Natural killer cell (primary cell): ENCODE measurements at regions not wholly inside any gene's neighbourhood (a gene's known extent, or its start where the extent isn't known, plus 50 kb on each side); places are given as distances from the start of the nearest gene placed in this dataset.

Experiments
- ATAC-seq, 3 donors: fragments of 150-1000 bp in 2 of 3; fragments of 200-7000 bp in 1 of 3; cut with Tn5 transposase; 1 replicate in 1 of 3; 2 replicates in 2 of 3; pipeline ENCODE4 v1.10.0; 2021; ENCODE audit warnings: mild to moderate bottlenecking in 2 of 3, moderate library complexity in 2 of 3
- DNase-seq, 2 donors: peaks; one replicate each; pipeline versions ENCODE4 v3.0.0 to v3.0.0-alpha.2; 2013 to 2021; ENCODE audit warnings: mixed read lengths in 1 of 2
- H3K27ac ChIP-seq: one replicate; pipeline ENCODE4 v1.5.1; 2013; ENCODE audit warnings: mild to moderate bottlenecking, low read length
- H3K27me3 ChIP-seq: one replicate; pipeline ENCODE4 v1.6.1; 2013; ENCODE audit warnings: low read length; ENCODE audit not compliant: control insufficient read depth, insufficient read depth
- H3K36me3 ChIP-seq: one replicate; pipeline ENCODE4 v1.6.1; 2013; ENCODE audit warnings: low read length; ENCODE audit not compliant: control insufficient read depth, insufficient read depth
- H3K4me1 ChIP-seq: one replicate; pipeline ENCODE4 v1.6.1; 2013; ENCODE audit warnings: low read length; ENCODE audit not compliant: control insufficient read depth, insufficient read depth
- H3K4me3 ChIP-seq: one replicate; pipeline ENCODE4 v1.5.1; 2013; ENCODE audit warnings: low read length
- H3K9me3 ChIP-seq: one replicate; pipeline ENCODE4 v1.6.1; 2013; ENCODE audit warnings: low read length; ENCODE audit not compliant: control insufficient read depth, insufficient read depth
- H3K27ac Mint-ChIP-seq, 2 donors: one replicate each; pipeline ENCODE4 v1.8.0; 2022; ENCODE audit warnings: mild to moderate bottlenecking in 2 of 2, mixed read lengths in 2 of 2, moderate library complexity in 1 of 2
- H3K27me3 Mint-ChIP-seq, 2 donors: one replicate each; pipeline ENCODE4 v1.8.0; 2022; ENCODE audit warnings: low read depth in 2 of 2, mixed read lengths in 2 of 2
- H3K36me3 Mint-ChIP-seq: one replicate; pipeline ENCODE4 v1.8.0; 2022; ENCODE audit warnings: mixed read lengths
- H3K4me1 Mint-ChIP-seq, 2 donors: one replicate each; pipeline ENCODE4 v1.8.0; 2022; ENCODE audit warnings: mixed read lengths in 2 of 2
- H3K4me3 Mint-ChIP-seq: one replicate; pipeline ENCODE4 v1.8.0; 2022; ENCODE audit warnings: mild to moderate bottlenecking, moderate library complexity, mixed read lengths
- H3K9me3 Mint-ChIP-seq, 2 donors: one replicate each; pipeline ENCODE4 v1.8.0; 2022; ENCODE audit warnings: mixed read lengths in 2 of 2
- CTCF ChIP-seq: fragments of 200-600 bp; IDR thresholded peaks from one replicate; pipeline ENCODE4 v1.8.0; 2022; ENCODE audit warnings: antibody characterized with exemption
- WGBS: methylation state at CpG from one replicate; pipeline ENCODE4 v1.1.7; 2013; ENCODE audit warnings: missing lambda C conversion rate; ENCODE audit not compliant: insufficient coverage; 5-methylcytosine and 5-hydroxymethylcytosine counted together
- intact Hi-C: fragments of 100-400 bp; cut with micrococcal nuclease; formaldehyde crosslinking; loops from one replicate; pipeline ENCODE4 v1.14.2; 2022

GRCh38 chr5:175343308-175343707, 100.7 kb downstream of the DRD1 start:
- Histone ChIP-seq H3K4me3 (no peak overlapping the region), H3K27me3 (no peaks in the 10 kb centered on the region), H3K4me1 (no peaks in the 10 kb centered on the region), H3K36me3 (no peaks in the 10 kb centered on the region), H3K9me3 (peaks cover 5% of the 10 kb centered on the region), H3K27ac (no peak overlapping the region)
- no peak overlapping the region for H3K27ac Mint-ChIP-seq
- DNase-seq (no peak), ATAC-seq (no peak)
- TF ChIP-seq CTCF = no peak
- H3K4me3 Mint-ChIP-seq = no peak overlapping the region
- H3K36me3 Mint-ChIP-seq = no peaks in the 10 kb centered on the region
- 74% methylated on average over 2 of the region's 2 CpGs for WGBS
- H3K9me3 Mint-ChIP-seq = peaks cover 0 to 2% of the 10 kb centered on the region in 2 donors
- no peaks in the 10 kb centered on the region for H3K4me1 Mint-ChIP-seq
- intact Hi-C loops = no loop called here
- no peaks in the 10 kb centered on the region for H3K27me3 Mint-ChIP-seq

GRCh38 chr5:175340180-175340579, 103.8 kb downstream of the DRD1 start:
- no peak overlapping the region for H3K27ac Mint-ChIP-seq
- no peaks in the 10 kb centered on the region for H3K4me1 ChIP-seq
- no peaks in the 10 kb centered on the region for H3K4me1 Mint-ChIP-seq
- no peaks in the 10 kb centered on the region for H3K27me3 ChIP-seq
- peaks cover under 1% of the 10 kb centered on the region for H3K9me3 ChIP-seq
- H3K4me3 ChIP-seq = no peak overlapping the region
- H3K4me3 Mint-ChIP-seq = no peak overlapping the region
- peaks cover 0 to 2% of the 10 kb centered on the region in 2 donors for H3K9me3 Mint-ChIP-seq
- no peak for TF ChIP-seq CTCF
- WGBS = 56% methylated on average over 2 of the region's 2 CpGs
- H3K27me3 Mint-ChIP-seq = peaks cover 0 to 7% of the 10 kb centered on the region in 2 donors
- no peak for ATAC-seq
- H3K27ac ChIP-seq = no peak overlapping the region
- no peaks in the 10 kb centered on the region for H3K36me3 ChIP-seq
- no peak for DNase-seq
- intact Hi-C loops = no loop called here
- no peaks in the 10 kb centered on the region for H3K36me3 Mint-ChIP-seq

- H3K27me3 ChIP-seq = no peaks in the 10 kb centered on the region
- H3K4me3 ChIP-seq = no peak overlapping the region
- H3K9me3 ChIP-seq = no peaks in the 10 kb centered on the region
- no peaks in the 10 kb centered on the region for H3K36me3 ChIP-seq
- ATAC-seq (no peak), DNase-seq (no peak)
- Mint-ChIP-seq H3K27ac (no peak overlapping the region), H3K9me3 (no peaks in the 10 kb centered on the region), H3K4me3 (no peak overlapping the region), H3K36me3 (no peaks in the 10 kb centered on the region), H3K27me3 (peaks cover 2 to 7% of the 10 kb centered on the region in 2 donors), H3K4me1 (no peaks in the 10 kb centered on the region)
- 93% methylated on average over 2 of the region's 3 CpGs for WGBS
- no peaks in the 10 kb centered on the region for H3K4me1 ChIP-seq
- TF ChIP-seq CTCF = no peak
- no peak overlapping the region for H3K27ac ChIP-seq
- intact Hi-C loops = no loop called here
These were observed 106.3 kb downstream of the DRD1 start for GRCh38 chr5:175337680-175338079.

GRCh38 chr5:175336781-175337180, 107.2 kb downstream of the DRD1 start:
- Mint-ChIP-seq H3K27me3 (peaks cover 2 to 7% of the 10 kb centered on the region in 2 donors), H3K9me3 (no peaks in the 10 kb centered on the region), H3K4me3 (no peak overlapping the region), H3K36me3 (no peaks in the 10 kb centered on the region), H3K4me1 (no peaks in the 10 kb centered on the region), H3K27ac (no peak overlapping the region)
- H3K27ac ChIP-seq = no peak overlapping the region
- TF ChIP-seq CTCF = no peak
- WGBS = 52% methylated on average over 2 of the region's 2 CpGs
- H3K4me3 ChIP-seq = no peak overlapping the region
- no peaks in the 10 kb centered on the region for H3K9me3 ChIP-seq
- H3K27me3 ChIP-seq = no peaks in the 10 kb centered on the region
- DNase-seq = no peak
- H3K36me3 ChIP-seq = no peaks in the 10 kb centered on the region
- intact Hi-C loops = no loop called here
- ATAC-seq = no peak
- H3K4me1 ChIP-seq = no peaks in the 10 kb centered on the region
